GM23338 (cell line): ENCODE measurements at regions not wholly inside any gene's neighbourhood (a gene's known extent, or its start where the extent isn't known, plus 50 kb on each side); places are given as distances from the start of the nearest gene placed in this dataset.

ENCODE experiments used
- CREB1 ChIP-seq: fragments of 250-450 bp; sonication (Bioruptor Pico); IDR thresholded peaks from 2 replicates; pipeline ENCODE4 v1.5.0; 2020; ENCODE audit warnings: low read depth, mild to moderate bottlenecking, moderate library complexity
- CTCF ChIP-seq, 2 experiments: fragments of 200-600 bp in 1 of 2; sonication (generic) in 1 of 2; conservative IDR thresholded peaks; 2 replicates each; pipeline versions ENCODE4 v1.5.1 to v1.6.1; 2016 to 2017; ENCODE audit warnings: antibody characterized with exemption in 2 of 2, low read depth in 2 of 2, mild to moderate bottlenecking in 2 of 2, moderate library complexity in 1 of 2
- ETS1 ChIP-seq: IDR thresholded peaks from 2 replicates; pipeline ENCODE4 v1.6.1; 2016; ENCODE audit warnings: antibody characterized with exemption
- EZH2 ChIP-seq: fragments of 200-600 bp; sonication (generic); IDR thresholded peaks from one replicate; pipeline ENCODE4 v1.8.0; 2017; ENCODE audit warnings: antibody characterized with exemption, mild to moderate bottlenecking, low read depth; ENCODE audit not compliant: unreplicated experiment
- EZH2phosphoT487 ChIP-seq: fragments of 200-600 bp; sonication (generic); IDR thresholded peaks from one replicate; pipeline ENCODE4 v1.8.1; 2018; ENCODE audit warnings: antibody characterized with exemption; ENCODE audit not compliant: unreplicated experiment
- JUNB ChIP-seq: IDR thresholded peaks from one replicate; pipeline ENCODE4 v1.6.1; 2016; ENCODE audit warnings: antibody characterized with exemption; ENCODE audit not compliant: unreplicated experiment
- POLR2AphosphoS5 ChIP-seq: IDR thresholded peaks from 2 replicates; pipeline ENCODE4 v1.6.1; 2016; ENCODE audit warnings: antibody characterized with exemption, low read depth
- REST ChIP-seq: IDR thresholded peaks from one replicate; pipeline ENCODE4 v1.6.1; 2018; ENCODE audit warnings: antibody characterized with exemption; ENCODE audit not compliant: unreplicated experiment
- STAT1 ChIP-seq: IDR thresholded peaks from one replicate; pipeline ENCODE4 v1.6.1; 2016; ENCODE audit warnings: antibody characterized with exemption; ENCODE audit not compliant: unreplicated experiment
- ZNF331 ChIP-seq: fragments of 250-450 bp; sonication (Bioruptor Pico); IDR thresholded peaks from 2 replicates; pipeline ENCODE4 v1.5.0; 2020; ENCODE audit warnings: low read depth, mild to moderate bottlenecking, moderate library complexity
- ZNF462 ChIP-seq: fragments of 250-450 bp; sonication (Bioruptor Pico); IDR thresholded peaks from 2 replicates; pipeline ENCODE4 v1.5.0; 2020; ENCODE audit warnings: mild to moderate bottlenecking, moderate library complexity

- no peak for TF ChIP-seq EZH2
- no peak for TF ChIP-seq CTCF (conservative IDR thresholded peaks at IDR 0.05; ENCODE audit: low read depth in 2 of 2)
- no peak for TF ChIP-seq EZH2phosphoT487
- no peak for TF ChIP-seq CREB1 (CRISPR knock-in tag)
- no peak for TF ChIP-seq JUNB
- TF ChIP-seq POLR2AphosphoS5: no peak
- TF ChIP-seq REST: no peak
- TF ChIP-seq ETS1: no peak
- TF ChIP-seq ZNF331 (CRISPR knock-in tag): no peak
- no peak for TF ChIP-seq STAT1
- TF ChIP-seq ZNF462: no peak
Measured at GRCh38 chr3:70530626-70531025, 218.2 kb upstream of the MDFIC2 start.
